GM10248 (cell line): ENCODE measurements at regions not wholly inside any gene's neighbourhood (a gene's known extent, or its start where the extent isn't known, plus 50 kb on each side); places are given as distances from the start of the nearest gene placed in this dataset.

ENCODE experiments used
- CTCF ChIA-PET: fragments of 300-600 bp; sonication (Branson Sonifier 250); formaldehyde crosslinking; extraction: SDS; loops from one replicate; lab custom pipeline; 2021; ENCODE audit warnings: antibody characterized with exemption; lab: Yijun Ruan, JAX
- POLR2A ChIA-PET: fragments of 350-650 bp; sonication (Branson Sonifier 250); formaldehyde crosslinking; extraction: SDS; loops from one replicate; lab custom pipeline; 2020; ENCODE audit warnings: antibody characterized with exemption; lab: Yijun Ruan, JAX
- DNase-seq: peaks from one replicate; pipeline ENCODE4 v3.0.0; 2012; ENCODE audit errors: extremely low spot score
- CTCF ChIP-seq: IDR thresholded peaks from 2 replicates; pipeline ENCODE4 v1.5.1; 2012; ENCODE audit warnings: mild to moderate bottlenecking, low read depth; ENCODE audit errors: extremely low read depth, missing control alignments, control extremely low read depth

- CTCF ChIA-PET: no interaction called here
- TF ChIP-seq CTCF: no peak
- DNase-seq: no peak
- POLR2A ChIA-PET: no interaction called here
Observed at GRCh38 chr16:87185983-87186382, 131.2 kb downstream of the C16orf95 start.

- ChIA-PET CTCF (no interaction called here), POLR2A (no interaction called here)
- DNase-seq: no peak
- no peak for TF ChIP-seq CTCF
Observed at GRCh38 chr16:87186446-87186845, 130.7 kb downstream of the C16orf95 start.

GRCh38 chr16:87186876-87187533, 130.2 kb downstream of the C16orf95 start:
- ChIA-PET CTCF (no interaction called here), POLR2A (no interaction called here)
- no peak for DNase-seq
- no peak for TF ChIP-seq CTCF

- CTCF ChIA-PET: no interaction called here
- DNase-seq: no peak
- no peak for TF ChIP-seq CTCF
- POLR2A ChIA-PET: no interaction called here
Observed at GRCh38 chr16:87188104-87188503, 129.1 kb downstream of the C16orf95 start.

- POLR2A ChIA-PET: no interaction called here
- no peak for TF ChIP-seq CTCF
- no peak for DNase-seq
- CTCF ChIA-PET: no interaction called here
Observed at GRCh38 chr16:87189426-87189825, 127.8 kb downstream of the C16orf95 start.

- no peak for DNase-seq
- POLR2A ChIA-PET: no interaction called here
- CTCF ChIA-PET: interaction anchor here (0.9 kb wide), 1 partner anchor 32 kb away, joined by 3 read pairs; no protein-coding TSS in a partner anchor
- TF ChIP-seq CTCF: no peak
Observed at GRCh38 chr16:87190288-87191230, 126.6 kb downstream of the C16orf95 start.
